ENCODE measurements at regions not wholly inside any gene's neighbourhood (a gene's known extent, or its start where the extent isn't known, plus 50 kb on each side); places are given as distances from the start of the nearest gene placed in this dataset.
A peak's percentile ranks its signal among the peaks of the same experiment; 100 is the strongest.
"Not testable (repeated sequence)": the region's sequence is repeated elsewhere in the genome, so short reads cannot be mapped to it uniquely, and the experiment has no call there.

DNA sequence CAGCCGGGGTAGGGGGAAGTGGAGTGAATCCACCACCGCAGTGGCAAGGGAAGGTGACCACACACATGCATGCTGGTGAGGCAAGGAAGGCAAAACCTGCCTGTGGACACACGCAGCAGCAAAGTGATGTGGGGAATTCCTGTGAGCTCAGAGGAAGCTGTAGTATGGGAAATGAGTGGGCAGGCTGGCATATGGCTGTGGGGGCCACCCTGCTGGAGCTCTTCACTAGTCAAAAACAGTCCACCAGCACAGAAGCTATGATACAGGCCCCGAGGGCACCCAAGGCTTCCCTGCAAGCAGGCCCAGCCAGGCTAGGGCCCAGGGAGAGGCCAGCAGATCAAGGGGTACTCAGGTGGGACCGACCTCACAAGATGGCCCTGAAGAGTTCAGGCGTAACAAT, 239.1 kb downstream of the CHM start:
- DNase-seq, result no peak

DNA sequence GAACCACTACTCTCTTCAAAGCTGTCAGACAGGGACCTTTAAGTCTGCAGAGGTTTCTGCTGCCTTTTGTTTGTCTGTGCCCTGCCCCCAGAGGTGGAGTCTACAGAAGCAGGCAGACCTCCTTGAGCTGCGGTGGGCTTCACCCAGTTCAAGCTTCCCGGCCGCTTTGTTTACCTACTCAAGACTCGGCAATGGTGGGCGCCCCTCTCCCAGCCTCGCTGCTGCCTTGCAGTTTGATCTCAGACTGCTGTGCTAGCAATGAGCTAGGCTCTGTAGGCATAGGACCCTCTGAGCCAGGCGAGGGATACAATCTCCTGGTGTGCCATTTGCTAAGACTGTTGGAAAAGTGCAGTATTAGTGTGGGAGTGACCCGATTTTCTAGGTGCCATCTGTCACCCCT, 275.0 kb downstream of the CHM start:
- not testable (repeated sequence) for DNase-seq

- DNase-seq, result no peak
These were observed 281.7 kb downstream of the CHM start for GRCh38 chrX:85765651-85766050.

DNA sequence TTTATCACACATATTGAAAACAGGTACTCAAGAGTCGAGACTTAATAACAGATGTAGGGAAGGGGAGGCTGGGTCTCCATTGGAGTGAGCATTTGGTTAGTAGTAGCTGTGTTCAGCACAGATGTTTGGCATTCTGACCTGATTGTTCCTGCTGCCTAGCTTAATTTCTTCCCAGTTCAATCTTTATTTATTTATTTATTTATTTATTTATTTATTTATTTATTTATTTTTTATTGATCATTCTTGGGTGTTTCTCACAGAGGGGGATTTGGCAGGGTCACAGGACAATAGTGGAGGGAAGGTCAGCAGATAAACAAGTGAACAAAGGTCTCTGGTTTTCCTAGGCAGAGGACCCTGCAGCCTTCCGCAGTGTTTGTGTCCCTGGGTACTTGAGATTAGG, 324.3 kb downstream of the CHM start:
- DNase-seq, result not testable (repeated sequence)

GRCh38 chrX:85703233-85703632, 323.8 kb upstream of the POF1B start:
- not testable (repeated sequence) for DNase-seq

DNA sequence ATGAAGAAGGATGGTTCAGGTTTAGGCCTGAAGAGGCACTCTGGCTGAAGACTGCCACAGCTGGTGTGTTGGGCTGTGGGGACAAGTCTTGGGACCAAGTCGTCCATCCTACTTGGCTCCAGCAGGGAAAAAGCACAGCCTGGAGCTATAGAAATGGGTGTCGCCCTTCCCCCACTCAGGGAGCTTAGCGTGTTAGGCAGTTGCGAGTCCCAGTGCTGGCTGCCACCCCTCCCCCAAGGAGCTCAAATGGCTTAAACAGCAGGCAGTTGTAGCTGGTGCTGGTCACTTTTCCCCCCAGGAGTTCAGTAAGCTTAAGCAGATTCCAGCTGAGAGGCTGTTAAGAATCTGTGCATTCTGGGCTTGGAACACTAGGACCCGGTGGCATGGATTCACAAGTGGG, 319.5 kb upstream of the POF1B start:
- no peak for DNase-seq

GRCh38 chrX:85685843-85686242, 306.4 kb upstream of the POF1B start:
- no peak for DNase-seq

GRCh38 chrX:85666471-85666870, 287.0 kb upstream of the POF1B start:
- DNase-seq, result no peak

DNA sequence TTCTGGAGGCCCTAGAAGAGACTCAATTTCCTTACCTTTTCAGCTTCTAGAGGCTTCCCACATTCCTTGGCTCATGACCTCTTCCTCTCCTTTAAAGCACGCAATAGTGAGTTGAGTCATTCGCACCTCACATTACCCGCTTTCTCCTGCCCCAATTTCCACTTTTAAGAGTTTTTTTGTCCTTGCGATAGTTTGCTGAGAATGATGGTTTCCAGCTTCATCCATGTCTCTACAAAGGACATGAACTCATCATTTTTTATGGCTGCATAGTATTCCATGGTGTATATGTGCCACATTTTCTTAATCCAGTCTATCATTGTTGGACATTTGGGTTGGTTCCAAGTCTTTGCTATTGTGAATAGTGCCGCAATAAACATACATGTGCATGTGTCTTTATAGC, 284.5 kb upstream of the POF1B start:
- not testable (repeated sequence) for DNase-seq

DNA sequence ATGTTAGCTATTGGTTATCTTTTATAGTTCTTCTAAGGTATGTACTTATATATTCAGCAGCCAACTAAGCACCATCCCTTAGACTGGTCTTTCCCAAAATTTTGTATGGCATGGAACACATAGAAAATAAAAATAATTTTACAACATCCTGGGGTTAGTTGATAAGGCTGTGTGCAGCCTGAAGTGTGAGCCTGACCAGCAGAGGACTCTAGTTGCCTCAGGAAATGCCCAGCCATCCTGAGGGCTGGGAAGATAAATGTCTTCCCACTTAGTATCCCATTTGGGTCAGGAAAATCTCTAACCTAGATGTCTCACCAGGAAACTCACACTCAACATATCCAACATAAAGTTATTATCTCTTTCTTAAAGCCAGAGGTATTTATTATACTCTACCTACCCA, 251.4 kb upstream of the POF1B start:
- DNase-seq, result no peak

DNA sequence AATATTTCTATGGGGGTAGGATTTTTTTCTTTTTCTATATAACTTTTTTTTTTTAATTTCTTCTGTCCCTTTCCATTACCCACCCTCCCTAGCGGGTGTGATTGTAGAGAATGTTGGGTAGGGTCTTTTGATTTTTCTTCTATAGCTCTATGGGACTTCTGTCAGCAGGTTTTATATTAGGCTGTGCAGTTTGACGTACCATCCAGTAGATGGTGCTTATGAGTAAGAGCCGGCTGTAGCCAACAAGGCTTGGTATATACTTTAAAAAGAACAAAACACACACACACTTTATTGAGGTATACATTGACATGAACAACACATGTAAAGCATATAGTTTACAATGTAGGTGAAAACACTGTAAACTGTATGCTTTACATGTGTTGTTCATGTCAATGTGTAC, 247.9 kb upstream of the POF1B start:
- peak; percentile 21 for DNase-seq

GRCh38 chrX:85622635-85623034, 243.2 kb upstream of the POF1B start:
- no peak for DNase-seq

- DNase-seq, result no peak
These were observed 241.0 kb upstream of the POF1B start for GRCh38 chrX:85620466-85620865.

- DNase-seq, result no peak
These were observed 240.5 kb upstream of the POF1B start for GRCh38 chrX:85619962-85620361.

DNA sequence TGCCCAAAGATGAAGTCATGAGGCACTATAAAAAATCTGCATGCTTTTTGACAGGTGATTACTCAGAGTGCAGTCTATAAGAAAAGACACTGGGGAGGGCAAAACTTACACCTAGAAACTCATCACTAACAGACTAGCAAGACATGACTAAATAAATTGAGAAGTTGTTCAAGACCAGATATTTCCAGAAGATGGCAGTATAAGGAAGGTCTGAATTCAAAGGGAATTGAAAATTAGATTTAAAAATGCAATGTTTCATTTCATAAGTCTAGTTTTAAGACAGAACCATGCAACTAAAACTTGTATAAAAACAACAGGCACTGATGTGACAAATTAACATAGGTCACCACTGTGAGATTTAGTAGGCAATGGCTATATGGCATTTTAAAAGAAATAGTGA, 232.5 kb upstream of the POF1B start:
- DNase-seq, result peak; percentile 20

GRCh38 chrX:85592980-85593379, 213.5 kb upstream of the POF1B start:
- no peak for DNase-seq

DNA sequence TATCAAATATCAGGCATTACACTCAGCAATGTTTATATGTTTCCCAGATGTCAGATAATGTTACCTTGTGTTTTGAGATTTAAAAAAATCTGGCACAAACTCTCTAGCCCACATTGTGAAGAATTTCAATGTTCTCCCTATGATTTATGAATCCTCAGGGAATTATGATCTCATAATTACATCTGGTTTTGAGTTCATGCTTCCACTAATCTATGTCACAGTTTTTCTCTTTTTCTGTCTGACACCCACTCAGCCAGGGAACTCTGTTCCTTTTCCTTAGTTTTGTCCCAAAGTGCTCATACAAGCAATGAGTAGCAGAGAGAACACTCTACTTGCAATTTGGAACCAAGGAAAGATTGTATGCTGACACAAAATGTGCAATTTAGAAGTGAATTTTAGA, 212.1 kb upstream of the POF1B start:
- DNase-seq, result no peak

GRCh38 chrX:85590638-85591037, 211.2 kb upstream of the POF1B start:
- no peak for DNase-seq

- DNase-seq, result no peak
These were observed 194.3 kb upstream of the POF1B start for GRCh38 chrX:85573801-85574200.

- DNase-seq, result no peak
These were observed 191.0 kb upstream of the POF1B start for GRCh38 chrX:85570496-85570895.

GRCh38 chrX:85569686-85570085, 190.2 kb upstream of the POF1B start:
- DNase-seq, result peak; percentile 88

- no peak for DNase-seq
These were observed 189.6 kb upstream of the POF1B start for GRCh38 chrX:85569096-85569495.

DNA sequence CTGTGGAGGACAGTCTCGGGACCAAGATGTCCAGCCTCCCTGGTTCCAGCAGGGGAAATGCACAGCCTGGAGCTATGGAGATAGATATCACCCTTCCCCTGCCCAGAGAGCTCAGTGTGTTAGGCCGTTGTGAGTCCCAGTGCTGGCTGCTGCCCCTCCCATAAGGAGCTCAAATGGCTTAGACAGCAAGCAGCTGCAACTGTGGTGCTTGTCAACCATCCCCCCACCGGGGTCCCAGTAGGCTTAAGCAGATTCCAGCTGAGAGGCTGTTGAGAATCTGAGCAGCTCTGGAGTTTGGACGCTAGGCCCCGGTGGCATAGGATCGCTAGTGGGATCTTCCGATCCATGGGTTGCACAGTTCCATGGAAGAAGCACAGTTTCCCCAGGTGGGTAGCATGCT, 181.8 kb upstream of the POF1B start:
- DNase-seq, result no peak

DNA sequence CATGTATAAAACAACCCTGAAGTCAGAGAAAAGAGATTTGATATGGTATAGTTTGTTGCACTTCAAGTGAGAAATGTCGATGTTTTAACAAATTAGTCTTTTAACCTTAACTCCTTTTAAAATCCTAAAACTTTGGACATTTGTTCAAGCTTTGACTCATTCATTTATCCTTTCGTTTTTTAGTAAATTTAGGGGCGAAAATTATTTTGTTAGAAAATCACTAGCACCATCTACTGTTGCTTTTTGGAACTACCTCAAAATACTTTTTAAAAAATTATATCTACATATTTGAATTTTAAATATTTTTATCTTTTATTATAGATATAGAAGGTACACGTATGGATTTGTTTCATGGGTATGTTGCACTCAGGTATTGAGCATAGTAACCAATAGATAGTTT, 165.1 kb upstream of the POF1B start:
- DNase-seq, result no peak

DNA sequence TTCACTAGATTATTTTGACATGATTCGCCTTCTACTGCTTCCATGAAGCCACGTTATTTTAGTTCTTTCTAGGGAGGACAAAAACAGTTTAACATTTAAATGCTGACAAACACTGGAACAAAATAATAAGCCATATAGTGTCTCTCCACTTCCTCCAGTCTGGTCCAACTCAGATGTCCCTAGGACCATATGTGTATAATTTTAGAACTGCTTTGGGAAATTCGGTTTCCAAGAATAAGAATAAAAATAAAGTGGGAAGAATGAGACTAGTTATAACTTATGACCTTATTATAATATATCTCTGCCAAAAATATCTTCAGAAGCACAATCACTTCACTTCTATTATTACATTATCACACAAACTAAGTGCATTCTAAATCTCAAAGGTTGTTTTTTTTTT, 164.4 kb upstream of the POF1B start:
- DNase-seq, result no peak

- not testable (repeated sequence) for DNase-seq
These were observed 149.7 kb upstream of the POF1B start for GRCh38 chrX:85529141-85529540.

All from NCI-H1436 (cell line).